ENCODE measurements at regions not wholly inside any gene's neighbourhood (a gene's known extent, or its start where the extent isn't known, plus 50 kb on each side); places are given as distances from the start of the nearest gene placed in this dataset.
A peak's percentile ranks its signal among the peaks of the same experiment; 100 is the strongest.

DNA sequence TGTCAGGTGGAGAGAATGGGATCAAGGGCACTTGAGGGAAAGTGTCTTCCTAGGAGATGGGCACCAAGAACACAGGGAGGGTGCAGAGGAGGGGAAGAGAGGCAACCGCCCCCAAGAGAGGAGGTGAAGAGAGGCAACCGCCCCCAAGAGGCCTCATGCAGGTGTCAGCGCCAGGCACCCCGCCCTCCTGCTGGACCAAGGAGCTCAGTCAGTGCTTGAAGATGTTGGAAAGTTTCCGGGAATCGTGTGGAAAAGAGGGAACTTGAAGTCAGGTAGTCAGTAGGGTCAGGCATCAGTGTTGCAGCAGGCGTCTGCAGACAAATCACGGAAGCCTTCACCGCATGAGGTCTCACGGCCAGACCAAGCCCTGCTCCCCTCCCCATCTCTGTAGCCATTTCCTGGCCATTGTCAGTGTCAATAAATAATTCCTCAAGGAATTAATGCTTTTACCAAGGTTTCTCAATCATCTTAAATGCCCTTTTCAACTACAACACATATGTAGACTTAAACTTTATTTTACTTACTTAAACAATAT lies 353.1 kb downstream of the EIPR1 start:
- intact Hi-C loops (cut with DNase I) = no loop called here
- DNase-seq = peak in 2 of 42 donors; percentile 14 to 30

DNA sequence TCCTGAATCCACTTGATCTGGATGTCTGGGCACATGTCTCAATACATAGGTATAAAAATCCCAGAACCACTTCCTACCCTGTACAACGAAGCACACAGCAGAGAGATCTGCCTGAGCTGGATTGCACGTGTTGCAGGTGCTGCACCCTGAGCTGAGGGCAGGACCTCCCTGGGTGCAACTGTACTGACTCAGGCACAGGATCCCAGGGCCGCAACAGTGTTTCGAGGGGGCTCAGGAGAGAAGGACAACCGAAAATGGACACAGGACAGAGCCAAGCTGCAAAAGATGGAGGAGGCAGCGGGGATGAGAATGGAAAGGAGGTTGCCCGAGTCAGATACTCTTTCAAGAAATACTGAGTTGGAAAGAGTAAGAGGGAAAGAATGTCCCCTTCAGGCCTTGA lies 354.1 kb downstream of the EIPR1 start:
- peak in 2 of 42 donors; percentile 8 to 18 for DNase-seq
- intact Hi-C loops (cut with DNase I) = no loop called here

DNA sequence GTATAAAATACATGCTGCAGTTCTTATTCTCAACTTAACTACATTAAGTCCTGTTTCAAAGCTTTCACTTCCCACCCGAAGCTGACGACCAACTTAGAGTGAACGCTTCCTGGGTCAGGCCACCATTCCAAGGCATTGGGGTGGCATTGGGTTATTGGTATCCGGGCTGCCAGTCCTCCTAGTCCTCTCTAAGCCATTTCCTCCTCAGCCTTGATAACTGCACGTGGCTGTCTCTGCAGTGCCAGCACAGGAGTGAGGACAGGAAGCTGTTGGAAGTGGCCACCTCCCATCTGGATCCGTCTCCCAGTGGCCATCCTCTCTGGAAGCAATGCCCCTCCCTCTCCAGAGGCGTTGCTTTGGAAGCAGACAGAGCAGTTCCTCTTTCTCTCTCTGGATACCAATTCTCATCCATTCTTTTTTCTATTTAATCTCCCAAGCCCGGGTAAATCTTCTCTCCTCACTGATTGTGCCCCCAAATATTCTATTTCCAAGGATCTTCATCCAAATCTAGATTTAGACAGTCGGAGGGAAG lies 354.7 kb downstream of the EIPR1 start:
- peak in 1 of 42 donors; percentile 17 for DNase-seq
- intact Hi-C loops (cut with DNase I) = no loop called here

DNA sequence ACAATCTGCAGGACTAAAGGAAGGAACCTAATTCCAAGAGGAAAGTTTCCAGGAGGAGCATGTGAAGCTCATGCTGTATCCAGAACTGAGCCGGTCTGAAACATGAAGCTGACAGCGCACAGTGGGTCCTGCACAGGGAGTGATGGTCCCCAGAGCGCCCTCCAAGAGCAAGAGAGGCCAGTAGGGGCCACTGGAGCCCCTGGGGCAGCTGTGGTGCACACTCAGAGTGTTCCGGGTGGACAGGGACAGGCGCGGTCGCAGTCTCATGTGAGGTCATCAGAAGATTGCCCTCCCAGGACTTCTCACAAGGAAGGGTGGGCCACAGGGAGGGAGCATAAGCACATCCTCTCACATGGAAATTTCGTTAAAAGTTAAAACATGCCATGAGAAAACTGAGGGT lies 355.9 kb downstream of the EIPR1 start:
- intact Hi-C loops (cut with DNase I) = no loop called here
- DNase-seq = no peak

DNA sequence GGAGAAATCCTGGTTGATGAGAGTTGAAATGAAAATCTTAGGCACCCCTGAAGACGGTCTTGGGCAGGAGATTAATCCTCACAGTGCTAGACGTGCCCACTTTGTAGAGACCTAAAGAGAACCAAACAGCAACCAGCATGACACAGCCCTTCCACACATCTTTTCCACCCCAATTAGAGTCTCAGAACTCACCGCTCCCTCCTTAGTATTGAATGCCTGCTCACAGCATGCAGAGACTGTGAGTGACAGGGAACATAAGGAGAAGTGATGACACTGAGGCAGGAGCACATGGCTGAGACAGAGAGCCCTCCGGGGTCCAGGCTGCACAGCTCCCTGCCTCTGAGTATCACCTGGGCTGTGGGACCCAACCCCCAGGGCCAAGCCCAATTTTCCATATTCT lies 367.6 kb downstream of the EIPR1 start:
- intact Hi-C loops (cut with DNase I) = no loop called here
- no peak for DNase-seq

DNA sequence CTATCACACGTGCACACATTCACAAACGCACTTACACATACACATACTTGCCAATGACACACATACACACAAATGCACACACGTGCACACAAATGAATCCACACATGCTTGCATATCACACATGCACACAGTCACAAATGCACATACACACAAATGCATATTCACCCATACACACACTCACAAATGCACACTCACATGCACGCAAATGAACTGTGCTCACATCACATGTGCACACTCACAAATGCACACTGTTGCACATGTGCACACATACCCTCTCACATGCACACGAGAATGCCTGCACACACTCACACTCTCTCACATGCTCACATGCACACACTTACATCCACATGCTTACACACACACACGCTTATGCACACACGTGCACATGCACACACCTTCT lies 368.1 kb downstream of the EIPR1 start:
- DNase-seq = no peak
- intact Hi-C loops (cut with DNase I) = no loop called here

DNA sequence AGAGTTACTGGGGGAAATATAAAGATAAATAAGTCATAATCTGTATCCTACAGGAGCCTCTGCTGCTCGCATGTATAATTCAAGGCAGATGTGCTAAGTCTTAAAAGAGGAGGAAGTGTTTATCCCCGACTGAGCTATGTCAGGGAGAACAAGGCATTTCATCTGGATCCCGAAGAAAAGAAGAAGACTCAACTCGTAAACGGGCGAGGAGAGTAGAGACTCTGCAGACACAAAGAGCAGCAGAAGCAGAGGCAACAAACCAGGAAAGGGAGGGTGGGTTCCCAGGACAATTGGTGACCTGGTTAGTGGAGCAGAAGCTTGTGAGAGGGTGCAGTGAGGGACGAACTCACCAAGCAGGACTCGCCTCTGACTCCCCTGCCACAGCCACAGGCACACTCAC lies 368.6 kb downstream of the EIPR1 start:
- no peak for DNase-seq

DNA sequence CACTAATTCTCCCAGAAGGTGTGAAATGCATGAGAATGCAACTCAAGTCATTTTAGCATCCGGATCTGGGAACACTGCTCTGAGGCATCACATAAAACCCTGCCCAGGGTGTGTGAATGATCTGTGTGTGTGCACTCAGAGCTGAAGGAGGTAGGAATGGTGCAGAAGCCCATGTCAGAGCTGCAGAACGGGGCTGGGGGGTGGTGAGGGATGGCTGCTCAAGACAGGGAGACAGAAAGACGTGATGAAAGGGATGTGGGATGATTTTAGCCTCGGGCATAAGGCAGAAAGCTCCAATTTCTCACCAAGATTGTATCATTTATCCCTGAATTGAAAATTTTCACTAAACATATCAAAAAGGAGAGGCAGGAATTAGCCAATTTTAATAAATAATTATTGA lies 369.1 kb downstream of the EIPR1 start:
- DNase-seq = no peak
- intact Hi-C loops (cut with DNase I) = no loop called here

More for the DNA sequence above, 368.6 kb downstream of the EIPR1 start:
- intact Hi-C loops (cut with DNase I) = no loop called here

DNA sequence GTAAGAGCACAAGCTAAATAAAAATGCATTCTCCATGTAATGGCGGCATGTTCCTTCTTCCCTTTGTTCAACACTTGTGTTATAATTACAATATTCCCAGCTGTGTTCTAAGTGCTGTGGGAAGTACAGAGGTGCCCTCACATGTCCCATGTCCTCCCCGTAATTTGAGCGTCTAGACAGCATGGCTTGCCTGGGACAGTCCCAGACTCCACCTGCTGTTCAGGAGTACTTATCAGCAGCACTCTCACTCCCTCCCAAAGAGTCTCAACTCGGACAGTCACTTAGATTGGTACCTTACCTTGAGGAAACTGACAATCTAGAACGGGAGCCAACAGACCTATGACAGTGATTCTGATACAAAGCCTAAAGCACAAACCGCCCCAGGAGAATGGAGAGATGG lies 370.5 kb downstream of the EIPR1 start:
- DNase-seq = no peak
- intact Hi-C loops (cut with DNase I) = no loop called here

DNA sequence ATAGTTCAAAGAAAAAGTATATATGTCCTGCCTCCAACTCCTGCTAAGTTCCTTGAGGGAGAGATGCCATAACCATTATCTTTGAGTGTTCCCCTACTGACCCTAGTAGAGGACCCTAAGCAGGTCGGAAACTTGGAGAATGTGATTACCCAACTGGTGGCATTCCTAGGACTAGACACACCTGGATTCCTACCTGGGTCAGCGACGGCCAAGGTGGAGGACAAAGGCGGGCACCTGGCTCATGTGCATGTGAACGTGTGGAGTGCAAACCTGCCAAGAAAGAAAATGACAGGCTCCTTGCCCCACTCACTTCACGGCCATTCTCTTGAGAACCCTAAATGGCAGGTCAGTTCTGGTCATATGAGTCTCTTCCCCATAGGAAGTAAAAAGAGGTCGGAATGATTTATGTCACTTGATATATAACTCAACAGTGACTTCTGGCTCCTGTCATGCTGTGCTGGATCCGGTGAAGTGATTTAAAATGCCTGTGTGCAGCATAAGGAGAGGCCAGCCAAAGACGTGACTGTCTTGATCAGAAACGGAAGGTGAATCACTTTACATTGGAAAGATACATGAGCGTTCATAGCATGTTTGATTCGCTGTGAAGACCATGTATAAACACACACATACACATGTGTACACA lies 371.6 kb downstream of the EIPR1 start:
- DNase-seq = no peak
- intact Hi-C loops (cut with DNase I) = no loop called here

DNA sequence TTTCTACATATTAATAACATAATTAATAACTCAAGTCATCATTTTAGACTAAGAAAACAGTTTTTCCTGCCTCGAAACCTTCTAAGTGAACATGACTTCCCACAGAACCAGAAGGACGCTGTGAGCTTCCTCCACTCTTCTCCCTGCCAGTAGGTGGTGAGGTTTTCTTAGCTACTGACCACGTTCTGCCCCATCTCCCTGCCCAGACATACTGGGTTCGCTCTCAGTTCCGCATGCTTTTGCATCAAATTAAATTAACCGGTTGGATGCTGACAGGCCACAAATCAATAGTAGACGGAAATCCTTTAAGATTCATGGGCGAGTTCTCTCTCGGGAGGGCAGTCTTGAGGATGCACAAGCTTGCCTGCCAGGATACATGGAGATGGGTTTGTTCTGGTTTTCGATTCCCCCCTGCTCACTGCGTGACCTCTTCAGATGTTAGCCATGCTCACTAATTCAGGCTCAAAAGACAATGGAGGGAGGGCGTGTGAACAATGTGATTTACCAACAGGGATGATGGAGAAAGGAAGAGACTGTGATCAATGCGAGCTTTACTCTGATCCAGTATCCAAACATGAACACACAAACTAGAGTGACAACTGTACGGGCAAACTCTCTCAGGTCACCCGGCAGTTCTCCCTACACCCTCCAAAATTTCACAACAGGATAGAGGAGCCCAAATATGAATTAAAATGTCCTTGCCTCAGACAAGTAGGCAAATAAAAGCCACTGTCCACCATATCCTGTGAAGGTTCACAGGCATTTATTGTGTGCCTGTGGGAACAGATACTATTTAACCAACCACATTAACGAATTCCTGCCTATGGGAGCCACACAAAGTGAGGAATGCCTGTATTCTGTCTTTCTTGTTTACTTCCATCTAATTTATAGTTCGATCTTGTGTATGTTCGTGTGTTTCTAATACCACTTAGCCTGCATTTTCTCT lies 375.7 kb downstream of the EIPR1 start:
- intact Hi-C loops (cut with DNase I) = no loop called here

DNA sequence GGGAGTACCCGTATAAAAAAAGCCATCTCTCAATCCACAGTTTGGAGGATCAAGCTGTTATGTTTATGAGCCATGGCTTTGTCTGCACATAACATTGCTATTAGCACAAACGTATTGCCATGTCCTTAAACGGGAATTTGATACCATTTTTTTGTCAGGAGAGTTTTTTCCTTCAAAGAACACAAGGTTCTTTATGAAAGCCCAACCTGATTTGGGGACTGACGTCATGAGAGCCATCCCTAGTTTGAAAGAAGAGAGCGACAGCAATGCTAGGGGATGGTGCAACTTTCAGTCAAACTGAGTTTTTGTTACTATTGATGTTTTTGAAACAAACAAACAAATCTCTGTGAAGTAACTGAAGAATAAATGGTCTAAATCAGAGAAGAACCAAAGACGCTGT lies 376.6 kb downstream of the EIPR1 start:
- DNase-seq = no peak
- intact Hi-C loops (cut with DNase I) = no loop called here

More for the DNA sequence above, 375.7 kb downstream of the EIPR1 start:
- DNase-seq = peak in 6 of 42 donors; percentile 12 to 54 (median 32)

DNA sequence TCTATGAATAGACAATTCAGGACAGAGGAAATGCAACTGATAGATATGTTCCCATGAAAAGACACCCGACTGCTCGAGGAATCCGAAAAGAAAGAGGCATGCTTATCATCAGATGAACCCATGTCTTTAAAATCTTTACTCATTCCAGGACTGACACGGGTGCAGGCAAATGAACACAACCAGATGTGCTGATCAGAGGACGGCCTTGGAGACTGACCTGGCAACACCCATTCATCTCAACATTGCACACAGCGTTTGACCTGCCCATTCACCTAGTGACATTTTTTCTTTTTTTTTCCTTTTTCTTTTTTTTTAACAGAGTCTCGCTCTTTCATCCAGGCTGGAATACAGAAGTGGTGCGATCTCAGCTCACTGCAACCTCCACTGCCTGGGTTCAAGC lies 377.5 kb downstream of the EIPR1 start:
- intact Hi-C loops (cut with DNase I) = no loop called here
- DNase-seq = peak in 1 of 42 donors; percentile 31

DNA sequence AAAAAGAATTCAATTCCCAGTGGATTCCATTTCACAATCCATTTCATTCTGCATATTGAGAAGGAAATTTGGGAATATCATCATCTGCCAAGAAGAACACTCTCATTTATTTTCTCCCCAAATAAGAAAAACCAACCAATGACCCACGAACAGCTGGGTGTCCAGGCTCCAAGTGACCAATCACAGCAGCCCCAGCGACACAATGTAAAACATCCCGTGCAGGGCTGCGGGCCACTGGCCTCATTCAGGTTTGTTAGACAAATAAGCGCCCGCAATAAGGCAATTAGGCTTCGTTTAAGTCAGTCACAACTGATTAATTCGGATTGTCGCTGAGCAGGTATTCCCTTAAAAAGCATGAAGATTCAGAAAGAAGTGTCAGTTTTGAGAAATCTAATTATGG lies 378.6 kb downstream of the EIPR1 start:
- intact Hi-C loops (cut with DNase I) = no loop called here
- DNase-seq = no peak

DNA sequence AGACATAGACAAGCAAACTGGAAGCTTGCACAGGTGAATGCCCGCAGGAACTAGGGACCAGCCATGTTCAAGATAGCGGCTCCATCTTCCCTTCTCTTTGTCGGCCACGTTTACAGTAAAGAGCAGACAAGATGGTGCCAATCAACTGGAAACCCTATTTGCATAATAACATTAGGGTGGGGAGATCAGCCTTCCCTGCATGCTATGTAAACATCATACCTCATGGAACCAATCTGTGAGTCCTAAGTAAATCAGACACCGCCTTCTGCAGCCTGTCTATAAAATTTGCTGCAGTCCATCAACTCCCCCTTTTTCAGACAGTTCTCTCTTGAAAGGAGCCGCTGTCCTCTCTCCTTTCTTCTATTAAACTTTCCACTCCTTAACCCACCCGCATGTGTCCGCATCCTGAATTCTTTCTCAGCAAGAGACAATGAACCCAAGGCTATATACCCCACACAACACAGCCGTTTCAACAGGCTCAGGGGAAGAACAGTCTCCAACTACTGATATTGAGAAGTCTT lies 384.4 kb downstream of the EIPR1 start:
- DNase-seq = no peak
- intact Hi-C loops (cut with DNase I) = no loop called here

DNA sequence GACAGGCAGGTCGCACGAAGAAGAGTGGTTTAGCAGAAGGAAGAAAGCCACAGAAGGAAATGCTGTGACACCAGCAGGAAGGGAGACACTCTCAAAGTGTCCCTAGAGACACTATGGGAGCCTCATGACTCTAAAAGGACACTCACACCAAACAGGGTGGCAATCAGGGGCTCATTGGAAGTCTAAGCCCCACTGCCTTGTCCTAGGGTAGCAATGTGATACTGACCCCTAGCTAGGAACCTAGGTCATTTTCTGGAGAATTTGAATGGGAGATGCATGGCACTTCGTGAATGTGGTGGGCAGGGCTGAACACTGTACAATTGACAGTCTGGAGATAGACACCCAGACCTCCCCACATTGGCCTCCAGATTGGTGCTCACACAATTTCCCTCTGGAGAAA lies 385.0 kb downstream of the EIPR1 start:
- intact Hi-C loops (cut with DNase I) = no loop called here
- DNase-seq = no peak

DNA sequence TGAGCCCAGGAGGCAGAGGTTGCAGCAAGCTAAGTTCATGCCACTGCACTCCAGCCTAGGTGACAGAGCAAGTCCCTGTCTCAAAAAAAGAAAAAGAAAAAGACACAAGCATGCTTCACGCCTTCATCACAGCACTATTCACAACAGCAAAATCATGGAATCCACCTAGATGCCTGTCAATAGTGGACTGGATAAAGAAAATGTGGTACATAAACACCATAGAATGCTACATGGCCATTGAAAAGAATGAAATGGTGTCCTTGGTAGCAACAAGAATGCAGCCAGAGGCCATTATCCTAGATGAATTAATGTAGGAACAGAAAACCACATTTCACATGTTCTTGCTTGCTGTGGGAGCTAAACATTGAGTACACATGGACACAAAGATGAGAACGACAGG lies 392.6 kb downstream of the EIPR1 start:
- intact Hi-C loops (cut with DNase I) = no loop called here
- DNase-seq = no peak

DNA sequence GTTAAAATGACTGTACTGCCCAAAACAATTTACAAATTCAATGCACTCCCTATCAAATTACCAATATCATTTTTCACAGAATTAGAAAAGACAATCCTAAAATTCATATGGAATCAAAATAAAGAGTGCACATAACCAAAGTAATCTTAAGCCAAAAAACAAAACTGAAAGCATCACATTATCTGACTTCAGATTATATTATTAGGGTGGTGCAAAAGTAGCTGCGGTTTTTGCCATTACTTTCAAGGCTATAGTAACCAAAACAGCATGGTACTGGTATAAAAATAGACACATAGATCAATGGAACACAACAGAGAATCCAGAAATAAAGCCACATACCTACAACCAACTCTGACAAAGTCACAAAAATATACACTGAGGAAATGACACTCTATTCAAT lies 396.6 kb downstream of the EIPR1 start:
- intact Hi-C loops (cut with DNase I) = no loop called here
- no peak for DNase-seq

DNA sequence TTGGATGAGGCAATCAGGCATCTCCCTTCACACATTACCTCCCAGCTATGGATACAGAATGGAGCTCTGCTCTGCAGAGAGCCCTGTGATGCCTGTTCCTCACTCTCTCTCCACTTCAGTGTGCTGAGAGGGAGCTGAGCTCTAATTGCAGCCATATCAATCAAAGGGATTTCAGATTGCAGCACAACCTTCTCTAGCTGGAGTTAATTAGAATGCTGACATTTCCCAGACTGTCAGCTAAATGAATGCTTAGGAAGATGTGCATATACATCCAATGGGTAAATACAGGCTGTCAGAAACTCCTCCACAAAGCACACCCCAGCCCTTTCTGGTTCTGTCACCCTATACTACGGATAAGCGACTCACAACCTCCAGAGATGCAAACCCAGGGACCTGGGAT lies 402.6 kb downstream of the EIPR1 start:
- peak in 27 of 42 donors; percentile 15 to 86 (median 56) for DNase-seq
- intact Hi-C loops (cut with DNase I) = no loop called here
